HepG2 (cell line): ENCODE measurements at regions not wholly inside any gene's neighbourhood (a gene's known extent, or its start where the extent isn't known, plus 50 kb on each side); places are given as distances from the start of the nearest gene placed in this dataset.

Experiments used
- BRCA1 ChIP-seq: sonication (generic); formaldehyde crosslinking; IDR thresholded peaks from 2 replicates; pipeline ENCODE4 v1.4.0; 2020; ENCODE audit warnings: missing genetic modification reagents
- CBX5 ChIP-seq: sonication (generic); formaldehyde crosslinking; IDR thresholded peaks from 2 replicates; pipeline ENCODE4 v1.4.0; 2020; ENCODE audit warnings: missing genetic modification reagents, borderline replicate concordance
- EEA1 ChIP-seq: sonication (generic); formaldehyde crosslinking; IDR thresholded peaks from 2 replicates; pipeline ENCODE4 v1.5.1; 2020; ENCODE audit warnings: mild to moderate bottlenecking, missing genetic modification reagents, borderline replicate concordance
- ESRRA ChIP-seq: sonication (generic); formaldehyde crosslinking; IDR thresholded peaks from 2 replicates; pipeline ENCODE4 v1.5.1; 2020; ENCODE audit warnings: mild to moderate bottlenecking, low read depth, missing genetic modification reagents
- HNRNPK ChIP-seq: fragments of 200-400 bp; formaldehyde crosslinking; IDR thresholded peaks from 2 replicates; pipeline ENCODE4 v1.6.1; 2018; ENCODE audit warnings: low read length, low read depth, moderate library complexity, mild to moderate bottlenecking; ENCODE audit not compliant: poor library complexity, severe bottlenecking
- NFATC3 ChIP-seq: sonication (generic); formaldehyde crosslinking; IDR thresholded peaks from 2 replicates; pipeline ENCODE4 v1.5.1; 2020; ENCODE audit warnings: mild to moderate bottlenecking, missing genetic modification reagents
- NFIB ChIP-seq: sonication (generic); formaldehyde crosslinking; IDR thresholded peaks from 2 replicates; pipeline ENCODE4 v1.9.0; 2021; ENCODE audit warnings: missing genetic modification reagents, mild to moderate bottlenecking, borderline replicate concordance
- NFRKB ChIP-seq: fragments of 450-650 bp; IDR thresholded peaks from 2 replicates; pipeline ENCODE4 v1.6.1; 2017
- NPAS2 ChIP-seq: sonication (generic); formaldehyde crosslinking; IDR thresholded peaks from 2 replicates; pipeline ENCODE4 v1.8.0; 2022; ENCODE audit warnings: mild to moderate bottlenecking, missing genetic modification reagents, borderline replicate concordance
- ONECUT2 ChIP-seq: sonication (generic); formaldehyde crosslinking; IDR thresholded peaks from 2 replicates; pipeline ENCODE4 v1.4.0; 2020; ENCODE audit warnings: missing genetic modification reagents
- PRPF4 ChIP-seq: fragments of 200-400 bp; formaldehyde crosslinking; IDR thresholded peaks from 2 replicates; pipeline ENCODE4 v1.6.1; 2016; ENCODE audit warnings: low read length, low read depth; ENCODE audit not compliant: poor library complexity, severe bottlenecking
- TAF15 ChIP-seq: fragments of 200-400 bp; formaldehyde crosslinking; IDR thresholded peaks from one replicate; pipeline ENCODE4 v1.6.1; 2018; ENCODE audit warnings: mild to moderate bottlenecking, low read depth, low read length; ENCODE audit not compliant: poor library complexity, severe bottlenecking
- ZMYM2 ChIP-seq: sonication (generic); formaldehyde crosslinking; IDR thresholded peaks from 2 replicates; pipeline ENCODE4 v1.8.0; 2022; ENCODE audit warnings: mild to moderate bottlenecking, missing genetic modification reagents
- ZNF431 ChIP-seq: sonication (generic); formaldehyde crosslinking; IDR thresholded peaks from 2 replicates; pipeline ENCODE4 v1.9.0; 2022; ENCODE audit warnings: missing genetic modification reagents, low read depth, mild to moderate bottlenecking, borderline replicate concordance
- ZNF546 ChIP-seq: sonication (generic); formaldehyde crosslinking; conservative IDR thresholded peaks from 2 replicates; pipeline ENCODE4 v1.8.1; 2023; ENCODE audit warnings: mild to moderate bottlenecking, missing genetic modification reagents
- ZNF569 ChIP-seq: sonication (generic); formaldehyde crosslinking; IDR thresholded peaks from 2 replicates; pipeline ENCODE4 v1.5.0; 2020; ENCODE audit warnings: mild to moderate bottlenecking, missing genetic modification reagents, moderate library complexity, borderline replicate concordance
- ZNF747 ChIP-seq: sonication (generic); formaldehyde crosslinking; IDR thresholded peaks from 2 replicates; pipeline ENCODE4 v1.8.1; 2023; ENCODE audit warnings: missing genetic modification reagents, mild to moderate bottlenecking, borderline replicate concordance
- TF ChIP-seq, protein P1 (sequence below): sonication (generic); formaldehyde crosslinking; IDR thresholded peaks from 2 replicates; pipeline ENCODE4 v1.5.1; 2020; ENCODE audit warnings: mild to moderate bottlenecking, missing genetic modification reagents, moderate library complexity
- TF ChIP-seq, protein P2 (sequence below): IDR thresholded peaks from 2 replicates; pipeline ENCODE4 v1.6.1; 2018; ENCODE audit warnings: missing genetic modification reagents
- TF ChIP-seq, protein P3 (sequence below): sonication (generic); formaldehyde crosslinking; IDR thresholded peaks from 2 replicates; pipeline ENCODE4 v1.4.0; 2020; ENCODE audit warnings: mild to moderate bottlenecking, missing genetic modification reagents
- TF ChIP-seq, protein P4 (sequence below): IDR thresholded peaks from 2 replicates; pipeline ENCODE4 v1.6.1; 2016; ENCODE audit warnings: mild to moderate bottlenecking, missing biosample characterization, missing genetic modification reagents

DNA sequence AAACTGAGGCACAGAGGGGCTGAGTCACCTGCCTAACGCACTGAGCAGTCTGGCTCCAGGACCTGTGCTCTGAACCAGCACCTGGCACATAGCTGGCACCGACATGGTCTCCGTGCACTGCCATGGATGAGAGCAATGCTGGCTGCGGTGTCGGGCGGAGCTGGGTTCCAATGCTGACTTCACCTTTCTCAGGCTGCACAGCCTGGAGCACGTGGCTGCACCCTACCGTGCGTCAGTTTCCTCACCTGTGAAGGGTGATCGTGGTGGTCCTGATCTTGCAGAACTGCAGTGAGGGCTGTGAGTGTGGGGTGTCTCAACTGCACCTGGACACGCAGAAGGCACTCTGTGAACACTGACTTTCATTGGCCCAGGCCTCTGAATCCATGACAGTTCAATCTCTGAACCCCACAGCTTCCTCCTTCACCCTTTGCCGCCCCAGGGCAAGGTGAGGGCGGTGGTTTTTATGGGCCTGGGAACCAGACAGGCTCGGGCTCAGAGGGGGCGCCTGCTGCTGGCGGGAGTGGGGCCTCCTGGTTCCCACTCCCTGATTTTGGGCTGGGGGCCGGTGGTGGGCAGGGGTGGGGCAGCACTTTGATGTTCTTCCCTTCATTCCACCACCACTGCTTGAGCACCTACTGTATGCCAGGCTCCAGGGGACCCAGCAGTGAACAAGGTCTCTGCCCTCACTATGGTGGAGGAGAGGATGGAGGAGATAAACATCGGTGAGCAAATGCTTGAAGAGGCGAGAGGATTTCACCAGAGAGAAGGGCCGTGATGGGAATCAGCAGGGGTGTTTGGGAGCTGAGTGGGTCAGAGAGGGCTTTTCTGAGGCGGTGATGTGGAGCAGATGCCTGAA, 102.9 kb downstream of the CEBPB start (continued):
- TF ChIP-seq, protein P1, sequence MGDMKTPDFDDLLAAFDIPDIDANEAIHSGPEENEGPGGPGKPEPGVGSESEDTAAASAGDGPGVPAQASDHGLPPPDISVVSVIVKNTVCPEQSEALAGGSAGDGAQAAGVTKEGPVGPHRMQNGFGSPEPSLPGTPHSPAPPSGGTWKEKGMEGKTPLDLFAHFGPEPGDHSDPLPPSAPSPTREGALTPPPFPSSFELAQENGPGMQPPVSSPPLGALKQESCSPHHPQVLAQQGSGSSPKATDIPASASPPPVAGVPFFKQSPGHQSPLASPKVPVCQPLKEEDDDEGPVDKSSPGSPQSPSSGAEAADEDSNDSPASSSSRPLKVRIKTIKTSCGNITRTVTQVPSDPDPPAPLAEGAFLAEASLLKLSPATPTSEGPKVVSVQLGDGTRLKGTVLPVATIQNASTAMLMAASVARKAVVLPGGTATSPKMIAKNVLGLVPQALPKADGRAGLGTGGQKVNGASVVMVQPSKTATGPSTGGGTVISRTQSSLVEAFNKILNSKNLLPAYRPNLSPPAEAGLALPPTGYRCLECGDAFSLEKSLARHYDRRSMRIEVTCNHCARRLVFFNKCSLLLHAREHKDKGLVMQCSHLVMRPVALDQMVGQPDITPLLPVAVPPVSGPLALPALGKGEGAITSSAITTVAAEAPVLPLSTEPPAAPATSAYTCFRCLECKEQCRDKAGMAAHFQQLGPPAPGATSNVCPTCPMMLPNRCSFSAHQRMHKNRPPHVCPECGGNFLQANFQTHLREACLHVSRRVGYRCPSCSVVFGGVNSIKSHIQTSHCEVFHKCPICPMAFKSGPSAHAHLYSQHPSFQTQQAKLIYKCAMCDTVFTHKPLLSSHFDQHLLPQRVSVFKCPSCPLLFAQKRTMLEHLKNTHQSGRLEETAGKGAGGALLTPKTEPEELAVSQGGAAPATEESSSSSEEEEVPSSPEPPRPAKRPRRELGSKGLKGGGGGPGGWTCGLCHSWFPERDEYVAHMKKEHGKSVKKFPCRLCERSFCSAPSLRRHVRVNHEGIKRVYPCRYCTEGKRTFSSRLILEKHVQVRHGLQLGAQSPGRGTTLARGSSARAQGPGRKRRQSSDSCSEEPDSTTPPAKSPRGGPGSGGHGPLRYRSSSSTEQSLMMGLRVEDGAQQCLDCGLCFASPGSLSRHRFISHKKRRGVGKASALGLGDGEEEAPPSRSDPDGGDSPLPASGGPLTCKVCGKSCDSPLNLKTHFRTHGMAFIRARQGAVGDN (CRISPR knock-in tag) = no peak
- TF ChIP-seq ZMYM2 (no peak), ESRRA (CRISPR knock-in tag) (no peak), HNRNPK (no peak), NPAS2 (CRISPR knock-in tag) (no peak), NFRKB (no peak), PRPF4 (no peak), ZNF431 (CRISPR knock-in tag) (no peak), ZNF747 (CRISPR knock-in tag) (no peak), ZNF546 (CRISPR knock-in tag) (no peak; the same call in 1 of the 2 replicates), NFIB (CRISPR knock-in tag) (no peak), BRCA1 (no peak), NFATC3 (CRISPR knock-in tag) (no peak), ONECUT2 (CRISPR knock-in tag) (no peak), ZNF569 (CRISPR knock-in tag) (no peak), TAF15 (no peak), EEA1 (CRISPR knock-in tag) (0 out of 2 replicates have a peak, but pooled peaks have one; percentile 65), CBX5 (CRISPR knock-in tag) (no peak)
- TF ChIP-seq, protein P2, sequence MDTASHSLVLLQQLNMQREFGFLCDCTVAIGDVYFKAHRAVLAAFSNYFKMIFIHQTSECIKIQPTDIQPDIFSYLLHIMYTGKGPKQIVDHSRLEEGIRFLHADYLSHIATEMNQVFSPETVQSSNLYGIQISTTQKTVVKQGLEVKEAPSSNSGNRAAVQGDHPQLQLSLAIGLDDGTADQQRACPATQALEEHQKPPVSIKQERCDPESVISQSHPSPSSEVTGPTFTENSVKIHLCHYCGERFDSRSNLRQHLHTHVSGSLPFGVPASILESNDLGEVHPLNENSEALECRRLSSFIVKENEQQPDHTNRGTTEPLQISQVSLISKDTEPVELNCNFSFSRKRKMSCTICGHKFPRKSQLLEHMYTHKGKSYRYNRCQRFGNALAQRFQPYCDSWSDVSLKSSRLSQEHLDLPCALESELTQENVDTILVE (CRISPR knock-in tag) = no peak
- TF ChIP-seq, protein P3, sequence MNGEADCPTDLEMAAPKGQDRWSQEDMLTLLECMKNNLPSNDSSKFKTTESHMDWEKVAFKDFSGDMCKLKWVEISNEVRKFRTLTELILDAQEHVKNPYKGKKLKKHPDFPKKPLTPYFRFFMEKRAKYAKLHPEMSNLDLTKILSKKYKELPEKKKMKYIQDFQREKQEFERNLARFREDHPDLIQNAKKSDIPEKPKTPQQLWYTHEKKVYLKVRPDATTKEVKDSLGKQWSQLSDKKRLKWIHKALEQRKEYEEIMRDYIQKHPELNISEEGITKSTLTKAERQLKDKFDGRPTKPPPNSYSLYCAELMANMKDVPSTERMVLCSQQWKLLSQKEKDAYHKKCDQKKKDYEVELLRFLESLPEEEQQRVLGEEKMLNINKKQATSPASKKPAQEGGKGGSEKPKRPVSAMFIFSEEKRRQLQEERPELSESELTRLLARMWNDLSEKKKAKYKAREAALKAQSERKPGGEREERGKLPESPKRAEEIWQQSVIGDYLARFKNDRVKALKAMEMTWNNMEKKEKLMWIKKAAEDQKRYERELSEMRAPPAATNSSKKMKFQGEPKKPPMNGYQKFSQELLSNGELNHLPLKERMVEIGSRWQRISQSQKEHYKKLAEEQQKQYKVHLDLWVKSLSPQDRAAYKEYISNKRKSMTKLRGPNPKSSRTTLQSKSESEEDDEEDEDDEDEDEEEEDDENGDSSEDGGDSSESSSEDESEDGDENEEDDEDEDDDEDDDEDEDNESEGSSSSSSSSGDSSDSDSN (CRISPR knock-in tag) = no peak
- TF ChIP-seq, protein P4, sequence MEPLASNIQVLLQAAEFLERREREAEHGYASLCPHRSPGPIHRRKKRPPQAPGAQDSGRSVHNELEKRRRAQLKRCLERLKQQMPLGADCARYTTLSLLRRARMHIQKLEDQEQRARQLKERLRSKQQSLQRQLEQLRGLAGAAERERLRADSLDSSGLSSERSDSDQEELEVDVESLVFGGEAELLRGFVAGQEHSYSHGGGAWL (CRISPR knock-in tag) = no peak
